Spinal cord (tissue), 9 donors: ENCODE measurements at regions not wholly inside any gene's neighbourhood (a gene's known extent, or its start where the extent isn't known, plus 50 kb on each side); places are given as distances from the start of the nearest gene placed in this dataset.
"Not testable (repeated sequence)": the region's sequence is repeated elsewhere in the genome, so short reads cannot be mapped to it uniquely, and the experiment has no call there.

ENCODE experiments used
- DNase-seq, 6 donors: peaks; one replicate each; pipeline versions ENCODE4 v3.0.0 to v3.0.0-alpha.2; 2013 to 2015; ENCODE audit warnings: low spot score in 6 of 6, low read depth in 4 of 6
- H3K27ac ChIP-seq: one replicate; pipeline ENCODE4 v1.5.1; 2013; ENCODE audit warnings: low read depth, low read length, control low read depth
- H3K27me3 ChIP-seq: one replicate; pipeline ENCODE4 v1.6.1; 2013; ENCODE audit warnings: low read length; ENCODE audit not compliant: control insufficient read depth, insufficient read depth
- H3K36me3 ChIP-seq: one replicate; pipeline ENCODE4 v1.6.1; 2013; ENCODE audit warnings: low read length; ENCODE audit not compliant: control insufficient read depth, insufficient read depth
- H3K4me1 ChIP-seq: one replicate; pipeline ENCODE4 v1.6.1; 2013; ENCODE audit warnings: low read length; ENCODE audit not compliant: control insufficient read depth, insufficient read depth
- H3K4me3 ChIP-seq: one replicate; pipeline ENCODE4 v1.5.1; 2013; ENCODE audit warnings: low read depth, low read length, control low read depth
- H3K9me3 ChIP-seq: one replicate; pipeline ENCODE4 v1.6.1; 2013; ENCODE audit warnings: low read length; ENCODE audit not compliant: control insufficient read depth, insufficient read depth
- WGBS: methylation state at CpG from one replicate; pipeline ENCODE4 v1.1.5; 2013; ENCODE audit warnings: missing lambda C conversion rate; ENCODE audit not compliant: insufficient coverage; 5-methylcytosine and 5-hydroxymethylcytosine counted together
- donor health status: healthy.

DNA sequence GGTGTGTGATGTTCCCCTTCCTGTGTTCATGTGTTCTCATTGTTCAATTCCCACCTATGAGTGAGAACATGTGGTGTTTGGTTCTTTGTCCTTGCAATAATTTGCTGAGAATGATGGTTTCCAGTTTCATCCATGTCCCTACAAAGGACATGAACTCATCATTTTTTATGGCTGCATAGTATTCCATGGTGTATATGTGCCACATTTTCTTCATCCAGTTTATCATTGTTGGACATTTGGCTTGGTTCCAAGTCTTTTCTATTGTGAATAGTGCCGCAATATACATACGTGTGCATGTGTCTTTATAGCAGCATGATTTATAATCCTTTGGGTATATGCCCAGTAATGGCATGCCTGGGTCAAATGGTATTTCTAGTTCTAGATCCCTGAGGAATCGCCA lies 197.5 kb downstream of the ESM1 start:
- not testable (repeated sequence) for H3K4me3 ChIP-seq, H3K9me3 ChIP-seq, DNase-seq, H3K4me1 ChIP-seq, H3K27me3 ChIP-seq, H3K27ac ChIP-seq, H3K36me3 ChIP-seq
- 100% methylated on average over 1 of the region's 3 CpGs for WGBS

DNA sequence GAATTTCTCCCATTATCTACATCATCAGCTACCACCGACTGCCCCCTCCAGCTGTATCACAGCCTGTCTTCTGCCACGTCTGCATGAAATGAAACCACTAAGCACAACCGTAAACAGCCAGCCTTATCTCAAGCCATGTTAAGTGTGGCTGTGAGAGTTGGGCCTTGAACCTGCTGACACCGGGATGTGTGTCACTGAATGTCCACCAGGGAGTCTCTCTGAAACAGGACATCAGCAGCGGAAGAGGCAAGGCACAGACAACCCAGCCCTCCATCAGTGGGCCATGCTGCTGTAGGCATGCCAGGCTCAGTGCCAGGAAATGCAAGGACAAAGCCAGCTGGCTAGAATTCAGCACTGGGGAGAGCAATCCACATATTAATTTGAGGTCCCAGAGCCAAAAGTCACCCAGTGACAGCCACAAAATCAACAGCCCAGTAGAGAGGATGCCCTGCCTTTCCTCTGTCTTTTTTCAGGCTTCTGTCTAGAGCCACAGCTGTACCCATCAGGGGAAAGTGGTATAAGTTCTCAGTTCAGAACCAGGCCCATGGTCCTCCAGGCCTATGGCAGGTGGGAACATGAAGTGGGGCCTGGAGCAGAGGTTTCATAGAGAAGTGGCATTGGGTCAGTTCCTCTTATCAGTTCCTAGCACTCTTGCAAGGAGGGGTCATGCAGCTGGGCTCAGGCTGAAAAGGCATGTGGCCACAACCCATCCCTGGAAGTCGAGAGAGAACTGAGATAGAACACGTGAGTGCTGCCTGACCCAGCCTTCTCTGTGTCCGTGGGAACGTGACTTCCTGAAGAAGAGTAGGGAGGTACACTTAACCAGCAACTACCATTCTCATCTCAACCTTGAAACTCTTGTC lies 199.4 kb downstream of the ESM1 start:
- no peaks in the 10 kb centered on the region for H3K27me3 ChIP-seq
- H3K27ac ChIP-seq, result no peak overlapping the region
- H3K4me1 ChIP-seq, result no peaks in the 10 kb centered on the region
- no peak overlapping the region for H3K4me3 ChIP-seq
- DNase-seq, result peak in 4 of 6 donors; percentile 10 to 85 (median 50)
- no peaks in the 10 kb centered on the region for H3K36me3 ChIP-seq
- H3K9me3 ChIP-seq, result no peaks in the 10 kb centered on the region
- 43% methylated on average over 3 of the region's 9 CpGs for WGBS

DNA sequence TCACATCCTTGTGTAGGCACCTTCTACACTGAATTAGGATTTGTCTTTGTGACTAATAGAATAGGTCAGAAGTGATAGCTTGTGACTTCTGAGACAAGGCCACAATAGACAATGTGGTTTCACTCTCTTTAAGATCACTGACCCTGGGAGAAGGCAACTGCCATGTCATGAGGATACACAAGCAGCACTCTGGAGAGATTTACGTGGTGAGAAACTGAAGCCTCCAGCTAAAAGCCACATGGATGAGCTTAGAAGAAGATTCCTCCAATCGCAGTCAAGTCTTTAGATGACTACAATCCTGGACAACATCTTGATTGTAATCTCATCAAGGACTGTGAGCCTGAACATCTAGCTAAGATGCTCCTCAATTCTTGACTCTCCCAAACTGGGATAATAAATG lies 206.6 kb downstream of the ESM1 start:
- DNase-seq, result no peak
- no CpG with 5 or more reads among the region's 2 CpGs for WGBS
- H3K27me3 ChIP-seq, result no peaks in the 10 kb centered on the region
- no peak overlapping the region for H3K4me3 ChIP-seq
- no peaks in the 10 kb centered on the region for H3K36me3 ChIP-seq
- H3K9me3 ChIP-seq, result no peaks in the 10 kb centered on the region
- H3K27ac ChIP-seq, result no peak overlapping the region
- H3K4me1 ChIP-seq, result no peaks in the 10 kb centered on the region

- Histone ChIP-seq H3K9me3 (no peaks in the 10 kb centered on the region), H3K4me3 (no peak overlapping the region), H3K4me1 (no peaks in the 10 kb centered on the region), H3K27ac (no peak overlapping the region), H3K36me3 (no peaks in the 10 kb centered on the region), H3K27me3 (no peaks in the 10 kb centered on the region)
- DNase-seq, result no peak
Measured at GRCh38 chr5:54775645-54776044, 209.7 kb downstream of the ESM1 start.

GRCh38 chr5:54774281-54775170 lies 210.9 kb downstream of the ESM1 start:
- Histone ChIP-seq H3K36me3 (no peaks in the 10 kb centered on the region), H3K9me3 (no peaks in the 10 kb centered on the region), H3K4me3 (no peak overlapping the region), H3K4me1 (no peaks in the 10 kb centered on the region), H3K27me3 (no peaks in the 10 kb centered on the region), H3K27ac (peak overlapping the region; percentile 61)
- WGBS, result 91% methylated on average over 5 of the region's 10 CpGs
- DNase-seq, result peak in 1 of 6 donors; percentile 80

GRCh38 chr5:54772684-54773083 lies 212.7 kb downstream of the ESM1 start:
- Histone ChIP-seq H3K27me3 (no peaks in the 10 kb centered on the region), H3K36me3 (no peaks in the 10 kb centered on the region), H3K4me1 (no peaks in the 10 kb centered on the region), H3K27ac (no peak overlapping the region), H3K4me3 (no peak overlapping the region), H3K9me3 (no peaks in the 10 kb centered on the region)
- WGBS, result 92% methylated on average over 2 of the region's 2 CpGs
- DNase-seq, result no peak

GRCh38 chr5:54772231-54772630 lies 213.2 kb downstream of the ESM1 start:
- H3K9me3 ChIP-seq, result no peaks in the 10 kb centered on the region
- no peaks in the 10 kb centered on the region for H3K36me3 ChIP-seq
- no peak for DNase-seq
- WGBS, result 67% methylated on average over 1 of the region's 3 CpGs
- H3K27me3 ChIP-seq, result no peaks in the 10 kb centered on the region
- no peak overlapping the region for H3K4me3 ChIP-seq
- H3K4me1 ChIP-seq, result no peaks in the 10 kb centered on the region
- no peak overlapping the region for H3K27ac ChIP-seq

GRCh38 chr5:54769746-54770145 lies 215.6 kb downstream of the ESM1 start:
- H3K27ac ChIP-seq, result no peak overlapping the region
- no peaks in the 10 kb centered on the region for H3K27me3 ChIP-seq
- no peak overlapping the region for H3K4me3 ChIP-seq
- no peaks in the 10 kb centered on the region for H3K4me1 ChIP-seq
- WGBS, result no CpG with 5 or more reads among the region's 1 CpG
- no peak for DNase-seq
- peaks cover 2% of the 10 kb centered on the region for H3K9me3 ChIP-seq
- H3K36me3 ChIP-seq, result no peaks in the 10 kb centered on the region

GRCh38 chr5:54769072-54769471 lies 216.3 kb downstream of the ESM1 start:
- no peaks in the 10 kb centered on the region for H3K36me3 ChIP-seq
- no peak for DNase-seq
- H3K9me3 ChIP-seq, result peaks cover 2% of the 10 kb centered on the region
- H3K27me3 ChIP-seq, result no peaks in the 10 kb centered on the region
- H3K4me1 ChIP-seq, result no peaks in the 10 kb centered on the region
- no peak overlapping the region for H3K27ac ChIP-seq
- no peak overlapping the region for H3K4me3 ChIP-seq
- WGBS, result 100% methylated on average over 3 of the region's 6 CpGs
